ENCODE measurements at regions not wholly inside any gene's neighbourhood (a gene's known extent, or its start where the extent isn't known, plus 50 kb on each side); places are given as distances from the start of the nearest gene placed in this dataset.

GRCh38 chr2:18901242-18901641, 311.9 kb upstream of the NT5C1B start:
- no peaks in the 10 kb centered on the region for H3K36me3 ChIP-seq (ENCODE audit: control insufficient read depth in 5 of 5, insufficient read depth in 5 of 5, low read length in 5 of 5)
- H3K9me3 ChIP-seq (ENCODE audit: control insufficient read depth in 5 of 5, low read length in 5 of 5), result peaks cover 0 to 3% (median 0%) of the 10 kb centered on the region in 5 donors
- no peak overlapping the region for H3K4me3 ChIP-seq (ENCODE audit: low read depth in 1 of 5, low read length in 5 of 5)
- peak overlapping the region; percentile 96 for H3K27ac ChIP-seq (ENCODE audit: low read depth, low read length)
- H3K4me1 ChIP-seq (ENCODE audit: control insufficient read depth in 5 of 5, insufficient read depth in 5 of 5, low read length in 5 of 5), result peaks cover 2 to 32% (median 28%) of the 10 kb centered on the region in 5 donors
- H3K9ac ChIP-seq (ENCODE audit: low read length in 5 of 5), result peak overlapping the region in 2 of 5 donors; percentile 29 to 68
- H3K27me3 ChIP-seq (ENCODE audit: control insufficient read depth in 5 of 5, insufficient read depth in 4 of 5, low read length in 5 of 5), result no peaks in the 10 kb centered on the region

- H3K9ac ChIP-seq (ENCODE audit: low read length in 5 of 5), result peak overlapping the region in 2 of 5 donors; percentile 29 to 68
- H3K27me3 ChIP-seq (ENCODE audit: control insufficient read depth in 5 of 5, insufficient read depth in 4 of 5, low read length in 5 of 5), result no peaks in the 10 kb centered on the region
- no peak overlapping the region for H3K4me3 ChIP-seq (ENCODE audit: low read depth in 1 of 5, low read length in 5 of 5)
- peak overlapping the region; percentile 96 for H3K27ac ChIP-seq (ENCODE audit: low read depth, low read length)
- H3K4me1 ChIP-seq (ENCODE audit: control insufficient read depth in 5 of 5, insufficient read depth in 5 of 5, low read length in 5 of 5), result peaks cover 2 to 32% (median 28%) of the 10 kb centered on the region in 5 donors
- no peaks in the 10 kb centered on the region for H3K36me3 ChIP-seq (ENCODE audit: control insufficient read depth in 5 of 5, insufficient read depth in 5 of 5, low read length in 5 of 5)
- H3K9me3 ChIP-seq (ENCODE audit: control insufficient read depth in 5 of 5, low read length in 5 of 5), result no peaks in the 10 kb centered on the region
Measured at GRCh38 chr2:18900691-18901141, 311.3 kb upstream of the NT5C1B start.

- Histone ChIP-seq H3K9ac (ENCODE audit: low read length in 5 of 5) (no peak overlapping the region), H3K27me3 (ENCODE audit: control insufficient read depth in 5 of 5, insufficient read depth in 4 of 5, low read length in 5 of 5) (no peaks in the 10 kb centered on the region), H3K4me3 (ENCODE audit: low read depth in 1 of 5, low read length in 5 of 5) (no peak overlapping the region), H3K4me1 (ENCODE audit: control insufficient read depth in 5 of 5, insufficient read depth in 5 of 5, low read length in 5 of 5) (peaks cover 2 to 32% (median 28%) of the 10 kb centered on the region in 5 donors), H3K36me3 (ENCODE audit: control insufficient read depth in 5 of 5, insufficient read depth in 5 of 5, low read length in 5 of 5) (no peaks in the 10 kb centered on the region), H3K27ac (ENCODE audit: low read depth, low read length) (peak overlapping the region; percentile 96), H3K9me3 (ENCODE audit: control insufficient read depth in 5 of 5, low read length in 5 of 5) (no peaks in the 10 kb centered on the region)
Measured at GRCh38 chr2:18899725-18900124, 310.4 kb upstream of the NT5C1B start.

GRCh38 chr2:18898271-18898670, 308.9 kb upstream of the NT5C1B start:
- no peak overlapping the region for H3K27ac ChIP-seq (ENCODE audit: low read depth, low read length)
- no peak overlapping the region for H3K9ac ChIP-seq (ENCODE audit: low read length in 5 of 5)
- H3K4me1 ChIP-seq (ENCODE audit: control insufficient read depth in 5 of 5, insufficient read depth in 5 of 5, low read length in 5 of 5), result peaks cover 2 to 32% (median 28%) of the 10 kb centered on the region in 5 donors
- no peaks in the 10 kb centered on the region for H3K36me3 ChIP-seq (ENCODE audit: control insufficient read depth in 5 of 5, insufficient read depth in 5 of 5, low read length in 5 of 5)
- no peaks in the 10 kb centered on the region for H3K9me3 ChIP-seq (ENCODE audit: control insufficient read depth in 5 of 5, low read length in 5 of 5)
- no peak overlapping the region for H3K4me3 ChIP-seq (ENCODE audit: low read depth in 1 of 5, low read length in 5 of 5)
- no peaks in the 10 kb centered on the region for H3K27me3 ChIP-seq (ENCODE audit: control insufficient read depth in 5 of 5, insufficient read depth in 4 of 5, low read length in 5 of 5)

- peaks cover 2 to 22% (median 20%) of the 10 kb centered on the region in 5 donors for H3K4me1 ChIP-seq (ENCODE audit: control insufficient read depth in 5 of 5, insufficient read depth in 5 of 5, low read length in 5 of 5)
- H3K4me3 ChIP-seq (ENCODE audit: low read depth in 1 of 5, low read length in 5 of 5), result no peak overlapping the region
- no peaks in the 10 kb centered on the region for H3K27me3 ChIP-seq (ENCODE audit: control insufficient read depth in 5 of 5, insufficient read depth in 4 of 5, low read length in 5 of 5)
- H3K9ac ChIP-seq (ENCODE audit: low read length in 5 of 5), result no peak overlapping the region
- no peaks in the 10 kb centered on the region for H3K9me3 ChIP-seq (ENCODE audit: control insufficient read depth in 5 of 5, low read length in 5 of 5)
- no peaks in the 10 kb centered on the region for H3K36me3 ChIP-seq (ENCODE audit: control insufficient read depth in 5 of 5, insufficient read depth in 5 of 5, low read length in 5 of 5)
- H3K27ac ChIP-seq (ENCODE audit: low read depth, low read length), result no peak overlapping the region
Measured at GRCh38 chr2:18896125-18896764, 306.9 kb upstream of the NT5C1B start.

- Histone ChIP-seq H3K27me3 (ENCODE audit: control insufficient read depth in 5 of 5, insufficient read depth in 4 of 5, low read length in 5 of 5) (no peaks in the 10 kb centered on the region), H3K4me3 (ENCODE audit: low read depth in 1 of 5, low read length in 5 of 5) (no peak overlapping the region), H3K36me3 (ENCODE audit: control insufficient read depth in 5 of 5, insufficient read depth in 5 of 5, low read length in 5 of 5) (no peaks in the 10 kb centered on the region), H3K4me1 (ENCODE audit: control insufficient read depth in 5 of 5, insufficient read depth in 5 of 5, low read length in 5 of 5) (peaks cover 0 to 3% (median 0%) of the 10 kb centered on the region in 5 donors), H3K27ac (ENCODE audit: low read depth, low read length) (no peak overlapping the region), H3K9ac (ENCODE audit: low read length in 5 of 5) (no peak overlapping the region), H3K9me3 (ENCODE audit: control insufficient read depth in 5 of 5, low read length in 5 of 5) (no peaks in the 10 kb centered on the region)
Measured at GRCh38 chr2:18891600-18892345, 302.4 kb upstream of the NT5C1B start.

- Histone ChIP-seq H3K4me3 (ENCODE audit: low read depth in 1 of 5, low read length in 5 of 5) (no peak overlapping the region), H3K4me1 (ENCODE audit: control insufficient read depth in 5 of 5, insufficient read depth in 5 of 5, low read length in 5 of 5) (peaks cover 0 to 3% (median 0%) of the 10 kb centered on the region in 5 donors), H3K9ac (ENCODE audit: low read length in 5 of 5) (no peak overlapping the region), H3K9me3 (ENCODE audit: control insufficient read depth in 5 of 5, low read length in 5 of 5) (no peaks in the 10 kb centered on the region), H3K36me3 (ENCODE audit: control insufficient read depth in 5 of 5, insufficient read depth in 5 of 5, low read length in 5 of 5) (no peaks in the 10 kb centered on the region), H3K27ac (ENCODE audit: low read depth, low read length) (no peak overlapping the region), H3K27me3 (ENCODE audit: control insufficient read depth in 5 of 5, insufficient read depth in 4 of 5, low read length in 5 of 5) (no peaks in the 10 kb centered on the region)
Measured at GRCh38 chr2:18889565-18890332, 300.4 kb upstream of the NT5C1B start.

GRCh38 chr2:18885457-18885856, 296.1 kb upstream of the NT5C1B start:
- Histone ChIP-seq H3K27ac (ENCODE audit: low read depth, low read length) (no peak overlapping the region), H3K27me3 (ENCODE audit: control insufficient read depth in 5 of 5, insufficient read depth in 4 of 5, low read length in 5 of 5) (no peaks in the 10 kb centered on the region), H3K4me3 (ENCODE audit: low read depth in 1 of 5, low read length in 5 of 5) (no peak overlapping the region), H3K9ac (ENCODE audit: low read length in 5 of 5) (no peak overlapping the region), H3K9me3 (ENCODE audit: control insufficient read depth in 5 of 5, low read length in 5 of 5) (no peaks in the 10 kb centered on the region), H3K36me3 (ENCODE audit: control insufficient read depth in 5 of 5, insufficient read depth in 5 of 5, low read length in 5 of 5) (no peaks in the 10 kb centered on the region), H3K4me1 (ENCODE audit: control insufficient read depth in 5 of 5, insufficient read depth in 5 of 5, low read length in 5 of 5) (peaks cover 0 to 3% (median 0%) of the 10 kb centered on the region in 5 donors)

- Histone ChIP-seq H3K4me1 (ENCODE audit: control insufficient read depth in 5 of 5, insufficient read depth in 5 of 5, low read length in 5 of 5) (no peaks in the 10 kb centered on the region), H3K27me3 (ENCODE audit: control insufficient read depth in 5 of 5, insufficient read depth in 4 of 5, low read length in 5 of 5) (no peaks in the 10 kb centered on the region), H3K9me3 (ENCODE audit: control insufficient read depth in 5 of 5, low read length in 5 of 5) (peaks cover 0 to 2% (median 0%) of the 10 kb centered on the region in 5 donors), H3K9ac (ENCODE audit: low read length in 5 of 5) (no peak overlapping the region), H3K36me3 (ENCODE audit: control insufficient read depth in 5 of 5, insufficient read depth in 5 of 5, low read length in 5 of 5) (no peaks in the 10 kb centered on the region), H3K27ac (ENCODE audit: low read depth, low read length) (no peak overlapping the region), H3K4me3 (ENCODE audit: low read depth in 1 of 5, low read length in 5 of 5) (no peak overlapping the region)
Measured at GRCh38 chr2:18883616-18884456, 294.5 kb upstream of the NT5C1B start.

Measured in subcutaneous abdominal adipose tissue (tissue), 5 donors.